KMS-11 (cell line): ENCODE measurements at regions not wholly inside any gene's neighbourhood (a gene's known extent, or its start where the extent isn't known, plus 50 kb on each side); places are given as distances from the start of the nearest gene placed in this dataset.

Source experiments
- H2AFZ ChIP-seq: fragments of 200-600 bp; sonication (generic); 2 replicates; pipeline ENCODE4 v1.6.1; 2016; ENCODE audit warnings: antibody characterized with exemption, mixed run types, low read depth
- H3K27ac ChIP-seq: fragments of 200-600 bp; sonication (generic); 2 replicates; pipeline ENCODE4 v1.6.1; 2016; ENCODE audit warnings: mild to moderate bottlenecking, mixed run types
- H3K27me3 ChIP-seq: fragments of 200-600 bp; sonication (generic); 2 replicates; pipeline ENCODE4 v1.6.1; 2017; ENCODE audit warnings: mild to moderate bottlenecking, low read depth, mixed run types, moderate library complexity; ENCODE audit not compliant: insufficient read depth
- H3K36me3 ChIP-seq: fragments of 200-600 bp; sonication (generic); 2 replicates; pipeline ENCODE4 v1.6.1; 2017; ENCODE audit warnings: mild to moderate bottlenecking, mixed run types; ENCODE audit not compliant: insufficient read depth
- H3K4me1 ChIP-seq: fragments of 200-600 bp; sonication (generic); 2 replicates; pipeline ENCODE4 v1.6.1; 2016; ENCODE audit warnings: mild to moderate bottlenecking, low read depth, mixed run types; ENCODE audit not compliant: poor library complexity, severe bottlenecking
- H3K4me2 ChIP-seq: fragments of 200-600 bp; sonication (generic); 2 replicates; pipeline ENCODE4 v1.7.0; 2016; ENCODE audit warnings: mild to moderate bottlenecking, mixed run types
- H3K4me3 ChIP-seq: fragments of 200-600 bp; sonication (generic); IDR thresholded peaks from 2 replicates; pipeline ENCODE4 v1.6.1; 2017; ENCODE audit warnings: low read depth, low read length, mixed read lengths; ENCODE audit not compliant: insufficient read depth
- H3K79me2 ChIP-seq: fragments of 200-600 bp; sonication (generic); 2 replicates; pipeline ENCODE4 v1.6.1; 2016; ENCODE audit warnings: low read depth, mixed run types; ENCODE audit not compliant: insufficient read depth
- H3K9ac ChIP-seq: fragments of 200-600 bp; sonication (generic); 2 replicates; pipeline ENCODE4 v1.6.1; 2016; ENCODE audit warnings: mild to moderate bottlenecking, mixed run types
- H4K20me1 ChIP-seq: fragments of 200-600 bp; sonication (generic); 2 replicates; pipeline ENCODE4 v1.6.1; 2016; ENCODE audit warnings: mild to moderate bottlenecking, mixed run types; ENCODE audit not compliant: insufficient read depth
- CTCF ChIP-seq: fragments of 200-600 bp; sonication (generic); conservative IDR thresholded peaks from 2 replicates; pipeline ENCODE4 v1.6.1; 2017; ENCODE audit warnings: low read depth, mild to moderate bottlenecking, antibody characterized with exemption, low read length, moderate library complexity, mixed read lengths

GRCh38 chr16:79347277-79347676 lies 253.3 kb downstream of the MAF start:
- no peak for TF ChIP-seq CTCF
- no peaks in the 10 kb centered on the region for H3K27me3 ChIP-seq
- no peak overlapping the region for H3K4me2 ChIP-seq
- H2AFZ ChIP-seq: no peak overlapping the region
- H3K4me1 ChIP-seq: no peaks in the 10 kb centered on the region
- no peak overlapping the region for H3K9ac ChIP-seq
- H3K4me3 ChIP-seq: no peak overlapping the region
- H3K79me2 ChIP-seq: no peaks in the 10 kb centered on the region
- H3K36me3 ChIP-seq: no peaks in the 10 kb centered on the region
- H4K20me1 ChIP-seq: no peaks in the 10 kb centered on the region
- no peak overlapping the region for H3K27ac ChIP-seq

DNA sequence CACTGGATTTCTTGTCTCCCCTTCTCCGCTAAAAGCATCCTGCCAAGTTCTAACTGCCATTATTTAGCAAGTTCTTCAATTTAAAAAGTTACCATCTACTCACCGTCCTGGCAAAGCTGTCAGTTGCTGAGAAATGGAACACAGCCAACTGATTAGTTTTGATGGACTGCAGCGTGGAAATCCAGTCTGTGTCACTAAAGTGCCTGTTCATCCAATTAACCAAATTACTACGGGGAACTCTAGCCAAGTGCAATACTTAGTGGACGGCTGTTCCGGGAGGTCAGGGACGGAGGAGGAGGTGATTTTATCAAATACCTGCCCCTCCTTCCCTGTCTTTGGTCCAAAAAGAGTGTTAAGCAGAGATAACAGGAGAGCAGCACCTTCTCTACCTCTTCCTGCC lies 260.7 kb downstream of the MAF start:
- Histone ChIP-seq H3K9ac (no peak overlapping the region), H4K20me1 (no peaks in the 10 kb centered on the region), H3K4me1 (no peaks in the 10 kb centered on the region), H3K4me2 (no peak overlapping the region), H3K27ac (no peak overlapping the region), H3K4me3 (no peak overlapping the region), H2AFZ (no peak overlapping the region), H3K27me3 (no peaks in the 10 kb centered on the region), H3K79me2 (no peaks in the 10 kb centered on the region), H3K36me3 (no peaks in the 10 kb centered on the region)
- TF ChIP-seq CTCF: no peak

- H3K4me3 ChIP-seq: no peak overlapping the region
- H3K27ac ChIP-seq: no peak overlapping the region
- TF ChIP-seq CTCF: no peak
- H3K79me2 ChIP-seq: no peaks in the 10 kb centered on the region
- no peaks in the 10 kb centered on the region for H3K27me3 ChIP-seq
- H4K20me1 ChIP-seq: no peaks in the 10 kb centered on the region
- H3K4me1 ChIP-seq: no peaks in the 10 kb centered on the region
- no peaks in the 10 kb centered on the region for H3K36me3 ChIP-seq
- H3K9ac ChIP-seq: no peak overlapping the region
- H2AFZ ChIP-seq: no peak overlapping the region
- no peak overlapping the region for H3K4me2 ChIP-seq
These were observed 262.6 kb downstream of the MAF start for GRCh38 chr16:79337906-79338305.

DNA sequence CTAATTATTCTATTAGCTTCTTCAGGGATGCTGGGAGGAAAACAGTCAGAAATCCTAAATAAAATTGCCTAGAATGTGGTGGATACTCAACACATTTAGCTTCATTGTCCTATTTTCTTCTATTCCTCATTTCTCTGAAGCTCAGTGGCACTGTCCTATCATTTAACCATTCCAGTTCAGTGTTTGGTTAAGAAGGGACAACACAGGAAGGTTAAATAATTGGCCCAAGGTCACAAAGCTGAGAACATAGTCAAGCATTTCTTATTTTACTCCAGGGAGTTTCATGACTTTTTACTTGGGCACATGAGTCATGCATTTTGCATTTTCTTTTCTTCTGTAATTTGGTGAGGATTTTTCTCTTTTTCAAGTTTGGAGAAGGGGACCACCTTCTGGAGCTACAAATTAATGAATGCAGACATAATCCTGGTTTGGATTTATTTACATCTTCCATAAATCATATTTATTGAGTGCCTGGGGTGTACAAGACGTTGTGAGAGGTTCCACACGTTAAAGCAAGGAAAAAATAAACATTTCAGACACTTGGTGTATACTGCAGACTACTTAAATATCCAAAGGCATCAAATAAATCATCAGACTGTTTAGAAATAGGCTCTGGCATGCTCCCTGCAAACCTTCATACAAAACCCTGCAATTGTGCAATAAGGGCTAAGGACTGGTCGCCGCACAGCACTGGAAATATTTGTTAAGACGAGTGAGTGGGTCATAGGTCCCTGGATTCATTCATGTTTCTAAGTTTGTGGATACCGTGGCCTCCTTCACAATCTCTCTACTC lies 263.9 kb downstream of the MAF start:
- no peak overlapping the region for H3K4me2 ChIP-seq
- no peak for TF ChIP-seq CTCF
- H3K4me1 ChIP-seq: no peaks in the 10 kb centered on the region
- no peak overlapping the region for H3K27ac ChIP-seq
- no peak overlapping the region for H3K9ac ChIP-seq
- H3K27me3 ChIP-seq: no peaks in the 10 kb centered on the region
- no peaks in the 10 kb centered on the region for H4K20me1 ChIP-seq
- no peak overlapping the region for H3K4me3 ChIP-seq
- H2AFZ ChIP-seq: no peak overlapping the region
- no peaks in the 10 kb centered on the region for H3K79me2 ChIP-seq
- H3K36me3 ChIP-seq: no peaks in the 10 kb centered on the region
